Cerebellar cortex (tissue), 1 donor: ENCODE measurements at regions not wholly inside any gene's neighbourhood (a gene's known extent, or its start where the extent isn't known, plus 50 kb on each side); places are given as distances from the start of the nearest gene placed in this dataset.
"Not testable (repeated sequence)": the region's sequence is repeated elsewhere in the genome, so short reads cannot be mapped to it uniquely, and the experiment has no call there.

Experiments used
- DNase-seq: peaks from one replicate; pipeline ENCODE4 v3.0.0-alpha.2; 2015; ENCODE audit warnings: low spot score

DNA sequence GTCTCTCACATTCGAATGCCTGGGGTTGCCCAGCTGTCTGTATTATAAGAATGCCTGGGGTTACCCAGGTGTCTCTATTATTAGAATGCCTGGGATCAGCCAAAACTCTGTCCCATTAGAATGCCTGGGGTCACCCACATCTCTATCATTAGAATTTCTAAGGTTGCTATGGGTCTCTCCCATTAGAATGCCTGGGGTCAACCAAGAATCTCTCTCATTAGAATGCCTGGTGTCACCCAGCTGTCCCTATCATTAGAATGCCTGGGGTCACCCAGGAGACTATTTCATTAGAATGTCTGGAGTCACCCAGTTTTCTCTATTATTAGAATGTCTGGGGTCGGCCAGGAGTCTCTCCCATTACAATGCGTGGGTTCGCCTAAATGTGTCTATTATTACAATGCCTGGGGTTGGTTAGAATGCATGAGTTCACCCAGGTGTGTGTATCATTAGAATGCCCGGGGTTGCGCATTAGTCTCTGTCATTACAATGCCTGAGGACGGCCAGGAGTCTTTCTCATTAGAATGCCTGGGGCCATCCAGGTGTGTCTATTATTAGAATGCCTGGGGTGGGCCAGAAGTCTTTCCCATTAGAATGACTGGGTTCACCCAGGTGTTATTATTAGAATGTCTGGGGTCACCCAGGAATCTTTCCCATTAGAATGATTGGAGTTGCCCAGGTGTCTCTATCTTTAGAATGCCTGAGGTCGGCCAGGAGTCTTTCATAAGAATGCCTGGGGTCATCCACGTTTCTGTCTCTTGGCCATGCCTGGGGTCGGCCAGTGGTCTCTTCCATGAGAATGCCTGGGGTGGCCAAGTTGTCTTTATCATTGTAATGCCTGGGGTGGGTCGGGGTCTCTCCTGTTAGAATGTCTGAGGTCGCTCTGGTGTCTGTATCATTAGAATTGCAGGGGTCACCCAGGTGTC lies 59.6 kb downstream of the RNF187 start:
- DNase-seq: peak; percentile 25

DNA sequence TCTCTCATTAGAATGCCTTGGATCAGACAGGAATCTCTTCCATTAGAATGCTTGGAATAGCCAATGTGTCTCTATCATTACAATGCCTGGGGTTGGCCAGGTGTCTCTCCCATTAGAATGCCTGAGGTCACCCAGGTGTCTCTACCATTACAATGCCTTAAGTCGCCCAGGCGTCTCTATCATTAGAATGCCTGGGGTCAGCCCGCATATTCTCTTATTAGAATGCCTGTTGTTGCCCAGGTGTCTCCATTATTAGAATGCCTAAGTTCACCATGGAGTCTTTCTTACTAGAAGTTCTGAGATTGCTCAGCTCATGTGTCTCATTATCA lies 60.2 kb downstream of the RNF187 start:
- DNase-seq: peak; percentile 16

- DNase-seq: no peak
Measured at GRCh38 chr1:228548788-228549187, 61.6 kb downstream of the RNF187 start.

GRCh38 chr1:228552596-228553176 lies 65.5 kb downstream of the RNF187 start:
- peak; percentile 29 for DNase-seq

DNA sequence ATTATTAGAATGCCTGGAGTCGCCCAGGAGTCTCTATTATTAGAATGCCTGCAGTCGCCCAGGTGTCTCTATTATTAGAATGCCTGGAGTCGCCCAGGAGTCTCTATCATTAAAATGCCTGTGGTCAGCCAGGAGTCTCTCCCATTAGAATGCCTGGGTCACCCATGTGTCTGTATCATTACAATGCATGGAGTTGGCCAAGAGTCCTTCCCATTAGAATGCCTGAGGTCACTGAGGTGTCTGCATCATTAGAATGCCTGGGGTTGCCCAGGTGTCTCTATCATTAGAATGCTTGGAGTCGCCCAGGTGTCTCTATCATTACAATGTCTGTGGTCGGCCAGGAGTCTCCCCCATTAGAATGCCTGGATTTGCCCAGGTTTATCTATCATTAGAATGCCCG lies 66.9 kb downstream of the RNF187 start:
- peak; percentile 18 for DNase-seq

GRCh38 chr1:228555074-228555994 lies 68.2 kb downstream of the RNF187 start:
- DNase-seq: peak; percentile 21

GRCh38 chr1:228556634-228557430 lies 69.7 kb downstream of the RNF187 start:
- not testable (repeated sequence) for DNase-seq
